GM19043 (cell line): ENCODE measurements at regions not wholly inside any gene's neighbourhood (a gene's known extent, or its start where the extent isn't known, plus 50 kb on each side); places are given as distances from the start of the nearest gene placed in this dataset.

Experiments
- ATAC-seq: cut with Tn5 transposase; IDR thresholded peaks from one replicate; pipeline ENCODE4 v1.9.1; 2021; ENCODE audit warnings: low read depth; ENCODE audit not compliant: unreplicated experiment

DNA sequence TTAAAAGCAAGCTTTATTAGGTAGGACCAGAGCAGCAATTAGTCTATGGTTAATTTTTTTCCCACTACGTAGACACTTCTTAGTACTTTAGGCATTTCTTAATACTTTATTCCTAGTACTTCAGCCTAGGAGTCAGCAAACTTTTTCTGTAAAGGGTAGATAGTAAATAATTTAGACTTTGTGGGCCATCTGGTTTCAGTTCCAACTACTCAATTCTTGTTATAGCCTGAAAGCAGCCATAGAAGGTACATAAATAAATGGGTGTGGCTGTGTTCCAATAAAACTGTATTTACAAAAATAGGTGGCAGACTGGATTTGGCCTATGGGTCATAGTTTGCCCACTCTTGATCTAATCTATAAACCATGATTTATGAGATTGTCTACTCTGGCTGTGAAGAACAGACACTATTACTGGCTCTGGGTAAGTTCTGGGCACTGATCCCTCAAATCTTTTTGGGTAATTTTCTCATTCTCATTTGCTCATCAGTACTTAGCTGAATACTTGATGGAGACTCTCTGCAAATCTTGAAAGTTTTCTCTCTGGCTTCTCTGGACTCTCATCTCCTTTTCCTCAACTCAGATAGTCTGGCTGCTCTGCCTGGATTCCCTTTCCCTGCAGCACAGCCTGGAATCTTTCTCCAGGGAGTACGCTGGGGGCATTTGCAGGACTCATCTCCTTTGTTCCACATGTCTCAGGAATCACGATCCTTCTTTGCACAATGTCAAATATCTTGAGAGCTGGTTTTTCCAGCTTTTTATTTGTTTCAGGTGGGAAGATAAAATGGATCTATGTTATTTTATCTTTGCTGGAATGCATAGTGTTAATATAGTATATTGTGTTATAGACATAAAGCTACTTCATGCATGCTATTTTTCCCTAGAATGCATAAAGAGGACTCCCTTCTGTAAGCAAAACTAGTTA lies 524.8 kb upstream of the TBL1XR1 start:
- no peak for ATAC-seq

DNA sequence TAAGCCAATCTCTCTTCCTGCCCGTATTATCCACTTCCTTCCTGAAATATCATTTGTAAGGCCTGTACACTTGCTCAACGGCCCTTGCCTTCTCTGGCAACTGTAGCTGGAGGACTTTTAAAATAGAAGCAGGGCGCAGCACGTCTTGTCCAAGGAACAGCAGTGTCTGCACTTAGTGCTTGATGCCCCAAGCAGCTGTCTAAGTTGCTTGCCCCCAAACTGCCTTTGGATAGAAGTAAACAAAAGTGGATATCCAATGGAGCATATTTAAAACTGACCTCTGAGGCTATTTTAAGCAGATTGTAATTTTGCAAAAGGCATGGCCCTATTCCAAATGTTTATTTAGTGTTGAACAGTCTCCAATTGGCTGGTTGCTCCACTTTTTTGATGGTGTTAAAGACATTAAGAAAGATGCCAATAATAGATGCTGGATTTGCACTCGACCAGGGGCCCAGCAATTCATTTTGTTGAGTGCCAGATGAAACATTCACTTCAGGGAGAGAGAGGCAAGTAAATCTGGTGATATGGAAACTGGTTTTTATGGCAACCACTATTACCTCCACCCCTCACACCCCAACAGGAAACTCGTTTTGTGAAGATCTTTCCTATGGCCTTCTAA lies 526.8 kb upstream of the TBL1XR1 start:
- ATAC-seq, result no peak

DNA sequence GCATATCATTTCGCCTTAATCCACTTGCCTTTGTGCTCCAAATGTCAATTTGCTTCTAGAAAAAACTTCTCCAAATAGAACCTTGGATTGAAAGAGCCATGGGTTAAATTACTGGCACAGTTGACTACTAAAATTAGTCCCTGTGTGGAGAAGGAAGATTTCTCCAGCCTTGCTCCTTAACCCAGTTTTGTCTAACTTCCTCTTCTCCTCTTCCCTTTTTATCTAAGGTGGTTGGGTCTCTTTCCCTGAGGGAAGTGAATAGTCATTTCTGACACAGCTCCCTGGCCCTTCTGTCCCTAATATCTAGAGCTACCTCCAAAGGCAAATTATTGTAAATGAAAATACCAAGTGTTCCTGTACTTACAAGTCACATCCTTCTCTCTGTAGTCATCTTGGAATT lies 527.9 kb upstream of the TBL1XR1 start:
- no peak for ATAC-seq

DNA sequence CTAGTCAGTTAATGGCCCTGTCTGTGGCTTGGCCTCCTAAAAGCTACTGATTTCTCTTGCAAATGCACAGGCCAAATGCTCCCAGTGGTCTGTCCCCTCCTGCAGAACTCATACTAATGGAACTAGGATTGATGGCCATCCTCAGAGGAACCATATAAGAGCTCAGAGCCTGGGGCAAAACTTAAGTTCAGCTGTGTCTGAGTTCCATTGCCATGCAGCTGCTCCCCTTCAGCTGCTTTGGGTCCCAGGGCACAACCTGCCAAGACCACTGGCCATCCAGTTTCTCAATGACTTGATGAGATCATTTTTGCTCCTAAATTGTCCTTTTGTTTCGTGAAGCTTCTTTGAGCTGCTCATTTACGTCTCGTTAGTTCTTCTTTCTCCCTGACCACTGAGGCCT lies 529.5 kb upstream of the TBL1XR1 start:
- no peak for ATAC-seq

DNA sequence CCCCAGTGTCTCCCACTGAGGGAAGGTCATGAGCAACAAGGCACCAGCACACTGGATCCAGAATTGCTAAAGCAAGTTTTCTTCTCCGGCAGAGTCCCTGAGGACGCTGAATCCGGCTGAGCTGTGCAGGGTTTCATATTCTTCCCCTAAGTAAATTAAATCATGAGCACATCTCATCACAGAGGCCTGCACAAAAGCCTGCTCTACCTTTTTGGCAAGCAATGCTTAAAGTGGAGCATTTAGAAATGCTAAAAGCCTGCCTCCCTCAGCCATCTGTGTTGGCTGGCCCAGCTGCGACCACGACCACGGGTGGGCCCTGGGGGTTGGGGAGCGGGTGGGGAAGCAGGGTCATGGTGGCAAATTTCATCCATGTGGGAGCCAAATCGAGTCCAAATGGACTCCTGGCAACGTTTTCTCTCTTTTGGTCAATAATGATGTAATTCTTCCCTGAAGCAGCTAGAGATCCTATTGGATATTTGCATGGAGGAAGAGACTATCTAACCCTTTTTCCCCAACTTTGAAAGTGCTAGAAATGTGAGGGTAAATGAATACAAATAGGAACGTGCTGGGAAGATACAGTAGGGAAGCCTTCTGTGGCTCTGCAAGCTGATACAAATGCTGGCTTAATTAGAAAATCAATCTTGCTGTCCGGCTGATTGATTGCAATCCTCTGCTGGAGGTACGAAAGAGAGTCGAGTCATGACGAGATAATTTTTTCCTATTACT lies 532.8 kb upstream of the TBL1XR1 start:
- ATAC-seq, result no peak

DNA sequence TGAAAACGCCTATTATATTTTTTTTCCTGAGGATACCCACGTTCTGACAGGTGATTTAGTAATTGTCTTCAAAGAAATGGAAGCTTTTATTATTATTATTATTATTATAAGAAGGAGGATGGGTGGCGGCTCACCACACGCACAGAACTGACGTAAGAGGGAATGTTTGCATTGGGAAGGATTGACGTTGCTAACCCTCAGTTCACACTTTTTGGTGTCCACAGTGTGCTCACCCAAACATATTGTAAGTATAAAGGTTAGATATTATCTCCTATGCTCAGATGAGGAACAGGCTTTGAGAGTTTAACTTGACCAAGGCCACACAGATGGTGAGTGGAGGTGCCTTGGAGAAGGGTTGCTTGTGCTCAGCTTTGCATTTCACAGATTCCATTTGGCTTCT lies 533.5 kb upstream of the TBL1XR1 start:
- no peak for ATAC-seq

DNA sequence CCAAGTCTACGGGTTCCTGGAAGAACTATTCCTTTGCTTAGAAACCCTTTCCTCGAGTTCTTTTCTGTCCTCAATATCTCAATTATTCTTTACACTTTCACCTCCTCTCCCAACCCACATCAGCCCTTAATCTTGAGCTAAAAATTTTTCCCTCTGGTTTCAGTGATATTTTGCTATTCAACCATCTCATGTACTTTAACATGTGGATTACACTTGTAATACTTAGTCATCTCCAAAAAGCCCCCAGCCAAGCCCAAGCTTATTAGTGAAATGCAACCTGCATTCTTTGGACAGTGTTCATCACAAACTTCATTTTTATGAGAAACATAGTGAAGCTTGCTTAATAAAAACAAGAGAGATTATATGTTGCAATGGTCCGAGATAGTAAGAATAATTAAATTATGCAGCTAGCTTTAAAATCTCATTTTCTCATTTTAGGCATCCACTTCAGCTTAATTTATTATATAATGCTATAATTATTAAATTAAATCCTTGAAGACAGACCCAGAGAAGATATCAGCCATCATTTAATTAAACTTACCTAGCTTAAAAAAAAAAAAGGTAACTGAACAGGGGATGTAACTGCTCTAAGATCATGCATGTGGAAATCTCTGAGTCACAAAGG lies 534.5 kb upstream of the TBL1XR1 start:
- ATAC-seq, result no peak

DNA sequence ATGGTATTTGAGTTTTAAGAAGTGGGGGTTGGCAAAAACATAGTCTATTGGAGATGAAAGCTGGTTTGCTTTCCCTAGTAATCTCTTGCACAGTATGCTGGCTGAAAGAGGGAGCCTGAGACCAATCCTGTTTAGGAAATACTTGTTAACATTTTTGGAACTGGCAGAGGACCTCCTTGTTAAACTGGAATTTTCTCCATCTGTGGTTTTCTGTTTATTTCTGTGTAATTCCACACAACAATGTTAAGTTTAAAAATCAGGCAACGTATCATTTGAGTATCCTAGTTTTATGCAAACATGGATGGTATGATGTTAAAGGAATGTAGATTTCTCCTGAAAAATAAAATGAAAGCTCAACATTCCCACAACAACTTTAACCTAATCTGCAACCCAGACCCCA lies 536.0 kb upstream of the TBL1XR1 start:
- no peak for ATAC-seq

DNA sequence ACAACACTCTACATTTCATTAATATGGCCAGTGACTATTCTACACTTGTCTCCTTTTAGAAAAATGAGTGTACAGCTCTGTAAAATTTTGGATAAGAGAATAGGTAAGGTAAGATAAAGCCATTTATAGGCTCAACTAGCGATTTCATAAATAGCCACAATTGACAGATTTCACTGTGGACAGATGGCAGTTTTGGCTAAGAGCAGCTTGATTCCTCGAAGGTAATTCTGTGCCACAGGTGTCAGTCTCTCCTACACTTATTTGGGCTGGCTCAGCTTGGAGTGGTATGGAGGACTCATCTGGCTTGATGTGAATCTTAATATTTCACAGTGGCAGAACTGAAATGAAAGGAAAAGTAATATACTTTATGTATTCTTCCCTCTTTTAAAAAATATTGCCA lies 536.7 kb upstream of the TBL1XR1 start:
- ATAC-seq, result no peak

- ATAC-seq, result no peak
These were observed 538.1 kb upstream of the TBL1XR1 start for GRCh38 chr3:177735431-177735830.

DNA sequence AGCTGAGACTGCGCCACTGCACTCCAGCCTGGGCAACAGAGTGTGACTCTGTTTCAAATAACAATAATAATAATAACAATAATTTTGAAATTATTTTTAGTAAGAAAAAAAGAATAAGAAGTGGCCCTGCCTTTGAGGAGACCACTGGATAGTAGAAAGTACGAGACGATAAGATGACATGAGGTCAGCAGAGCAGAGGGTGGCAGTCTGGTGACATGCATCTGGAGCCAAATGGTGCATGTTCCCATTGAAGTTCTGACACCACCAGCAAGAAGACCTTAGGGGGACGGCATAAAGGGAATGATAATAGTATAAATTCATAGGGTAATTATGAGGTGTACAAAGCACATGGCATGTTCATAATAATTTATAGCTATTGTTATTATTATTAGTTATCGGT lies 542.2 kb upstream of the TBL1XR1 start:
- no peak for ATAC-seq

DNA sequence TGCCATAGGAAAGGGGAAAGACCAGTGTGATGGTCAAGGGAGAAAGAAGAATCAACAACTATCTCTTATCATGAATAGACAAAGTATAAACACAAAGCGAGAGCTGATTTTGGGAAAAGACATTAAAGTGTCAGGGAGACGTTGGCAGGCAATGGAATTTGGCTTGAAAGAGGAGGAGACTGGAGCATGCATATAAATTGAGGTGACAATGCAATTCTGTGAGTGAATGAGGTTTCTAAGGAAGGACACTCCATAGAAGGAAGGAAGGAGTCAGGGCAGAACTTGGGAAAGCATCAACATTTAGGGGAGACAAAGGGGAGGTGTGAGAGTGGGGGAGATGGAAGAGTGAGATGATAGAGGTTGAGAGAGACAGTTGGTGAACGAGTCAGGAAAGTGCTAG lies 543.0 kb upstream of the TBL1XR1 start:
- no peak for ATAC-seq

- no peak for ATAC-seq
These were observed 545.0 kb upstream of the TBL1XR1 start for GRCh38 chr3:177742273-177742672.

GRCh38 chr3:177743173-177743890 lies 546.0 kb upstream of the TBL1XR1 start:
- no peak for ATAC-seq

- ATAC-seq, result no peak
These were observed 547.8 kb upstream of the TBL1XR1 start for GRCh38 chr3:177744873-177745606.

DNA sequence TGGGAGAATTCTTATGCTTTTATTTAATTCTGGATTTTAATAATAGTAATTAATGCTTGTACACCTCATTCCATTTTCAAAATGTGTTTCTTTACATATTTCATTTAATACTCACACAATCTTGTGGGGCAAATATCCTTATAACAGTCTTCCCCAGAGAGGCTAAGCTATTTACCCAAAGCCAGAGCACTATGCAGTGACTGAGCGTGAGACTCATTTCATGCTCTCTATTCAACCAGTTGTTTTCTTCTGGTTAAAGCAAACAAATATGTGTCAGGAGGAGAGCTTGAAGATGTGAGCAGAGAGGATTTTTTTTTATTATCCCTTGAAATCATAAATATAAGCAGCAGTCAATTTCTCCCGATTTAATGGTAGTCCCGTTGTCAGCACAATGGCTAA lies 548.3 kb upstream of the TBL1XR1 start:
- no peak for ATAC-seq

- ATAC-seq, result no peak
These were observed 549.2 kb upstream of the TBL1XR1 start for GRCh38 chr3:177746337-177746933.

DNA sequence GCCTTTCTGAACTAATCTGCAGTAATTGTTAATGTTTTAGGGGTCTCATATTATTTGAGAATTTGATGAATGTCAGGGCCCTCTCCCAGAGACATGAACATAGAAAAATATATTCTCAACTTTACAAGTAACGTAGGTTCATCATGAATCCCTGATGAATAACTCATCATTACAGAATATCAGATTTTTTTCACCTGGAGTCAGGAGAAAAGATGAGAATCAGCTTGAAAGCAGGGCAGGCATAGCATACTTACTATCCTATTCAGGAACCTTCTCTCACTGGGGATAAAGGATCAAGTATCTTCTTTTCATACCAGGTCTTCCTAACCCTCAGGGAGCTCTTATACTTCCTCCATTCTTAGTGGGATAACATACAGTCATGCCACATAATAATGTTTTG lies 552.6 kb upstream of the TBL1XR1 start:
- no peak for ATAC-seq

DNA sequence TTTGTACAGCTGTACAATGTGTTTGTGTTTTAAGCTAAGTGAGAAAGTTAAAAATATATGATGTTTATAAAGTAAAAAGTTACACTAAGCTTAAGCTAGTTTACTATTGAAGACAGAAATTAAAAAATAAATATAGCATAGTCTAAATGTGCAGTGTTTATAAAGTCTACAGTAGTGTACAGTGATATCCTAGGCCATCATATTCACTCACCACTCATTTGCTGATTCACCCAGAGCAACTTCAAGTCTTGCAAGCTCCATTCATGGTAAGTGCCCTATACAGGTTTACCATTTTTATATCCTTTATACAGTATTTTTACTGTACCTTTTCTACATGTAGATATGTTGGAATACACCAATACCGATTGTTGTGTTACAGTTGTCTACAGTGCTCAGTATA lies 553.2 kb upstream of the TBL1XR1 start:
- ATAC-seq, result no peak
